ENCODE measurements at regions not wholly inside any gene's neighbourhood (a gene's known extent, or its start where the extent isn't known, plus 50 kb on each side); places are given as distances from the start of the nearest gene placed in this dataset.

GRCh38 chr11:22984045-22984444, 123.8 kb upstream of the CCDC179 start:
- TF ChIP-seq CTCF (IDR thresholded peaks at IDR 0.05; ENCODE audit: low read depth, low read length) = no peak
- no peak overlapping the region for H3K4me3 ChIP-seq (ENCODE audit: low read depth, low read length)
- DNase-seq (ENCODE audit: low read depth, low spot score) = no peak
- in situ Hi-C loops (cut with HindIII; ENCODE audit: low sequenced_read_pairs) = no loop called here

- in situ Hi-C loops (cut with HindIII; ENCODE audit: low sequenced_read_pairs) = no loop called here
- no peak overlapping the region for H3K4me3 ChIP-seq (ENCODE audit: low read depth, low read length)
These were observed 129.1 kb upstream of the CCDC179 start for GRCh38 chr11:22989371-22989770.

GRCh38 chr11:22991196-22991595, 130.9 kb upstream of the CCDC179 start:
- no peak overlapping the region for H3K4me3 ChIP-seq (ENCODE audit: low read depth, low read length)
- in situ Hi-C loops (cut with HindIII; ENCODE audit: low sequenced_read_pairs) = no loop called here
- no peak for DNase-seq (ENCODE audit: low read depth, low spot score)
- no peak for TF ChIP-seq CTCF (IDR thresholded peaks at IDR 0.05; ENCODE audit: low read depth, low read length)

More at GRCh38 chr11:22989371-22989770, 129.1 kb upstream of the CCDC179 start:
- no peak for TF ChIP-seq CTCF (IDR thresholded peaks at IDR 0.05; ENCODE audit: low read depth, low read length)
- no peak for DNase-seq (ENCODE audit: low read depth, low spot score)

- in situ Hi-C loops (cut with HindIII; ENCODE audit: low sequenced_read_pairs) = no loop called here
- H3K4me3 ChIP-seq (ENCODE audit: low read depth, low read length) = no peak overlapping the region
- no peak for DNase-seq (ENCODE audit: low read depth, low spot score)
- no peak for TF ChIP-seq CTCF (IDR thresholded peaks at IDR 0.05; ENCODE audit: low read depth, low read length)
These were observed 146.5 kb upstream of the CCDC179 start for GRCh38 chr11:23006730-23007129.

GRCh38 chr11:23010790-23011335, 150.6 kb upstream of the CCDC179 start:
- in situ Hi-C loops (cut with HindIII; ENCODE audit: low sequenced_read_pairs) = no loop called here
- no peak overlapping the region for H3K4me3 ChIP-seq (ENCODE audit: low read depth, low read length)
- no peak for DNase-seq (ENCODE audit: low read depth, low spot score)
- TF ChIP-seq CTCF (IDR thresholded peaks at IDR 0.05; ENCODE audit: low read depth, low read length) = no peak

- in situ Hi-C loops (cut with HindIII; ENCODE audit: low sequenced_read_pairs) = no loop called here
- no peak for TF ChIP-seq CTCF (IDR thresholded peaks at IDR 0.05; ENCODE audit: low read depth, low read length)
- no peak overlapping the region for H3K4me3 ChIP-seq (ENCODE audit: low read depth, low read length)
- DNase-seq (ENCODE audit: low read depth, low spot score) = no peak
These were observed 152.7 kb upstream of the CCDC179 start for GRCh38 chr11:23012930-23013329.

- in situ Hi-C loops (cut with HindIII; ENCODE audit: low sequenced_read_pairs) = no loop called here
- H3K4me3 ChIP-seq (ENCODE audit: low read depth, low read length) = no peak overlapping the region
- no peak for TF ChIP-seq CTCF (IDR thresholded peaks at IDR 0.05; ENCODE audit: low read depth, low read length)
- no peak for DNase-seq (ENCODE audit: low read depth, low spot score)
These were observed 153.2 kb upstream of the CCDC179 start for GRCh38 chr11:23013509-23013908.
